NCI-H128 (cell line): ENCODE measurements at regions not wholly inside any gene's neighbourhood (a gene's known extent, or its start where the extent isn't known, plus 50 kb on each side); places are given as distances from the start of the nearest gene placed in this dataset.
"Not testable (repeated sequence)": the region's sequence is repeated elsewhere in the genome, so short reads cannot be mapped to it uniquely, and the experiment has no call there.

Source experiments
- DNase-seq: peaks from one replicate; lab custom pipeline; 2025; ENCODE audit not compliant: unreplicated experiment; lab: John Stamatoyannopoulos, UW

GRCh38 chr2:219726916-219727315, 99.5 kb downstream of the SLC4A3 start:
- DNase-seq = no peak

DNA sequence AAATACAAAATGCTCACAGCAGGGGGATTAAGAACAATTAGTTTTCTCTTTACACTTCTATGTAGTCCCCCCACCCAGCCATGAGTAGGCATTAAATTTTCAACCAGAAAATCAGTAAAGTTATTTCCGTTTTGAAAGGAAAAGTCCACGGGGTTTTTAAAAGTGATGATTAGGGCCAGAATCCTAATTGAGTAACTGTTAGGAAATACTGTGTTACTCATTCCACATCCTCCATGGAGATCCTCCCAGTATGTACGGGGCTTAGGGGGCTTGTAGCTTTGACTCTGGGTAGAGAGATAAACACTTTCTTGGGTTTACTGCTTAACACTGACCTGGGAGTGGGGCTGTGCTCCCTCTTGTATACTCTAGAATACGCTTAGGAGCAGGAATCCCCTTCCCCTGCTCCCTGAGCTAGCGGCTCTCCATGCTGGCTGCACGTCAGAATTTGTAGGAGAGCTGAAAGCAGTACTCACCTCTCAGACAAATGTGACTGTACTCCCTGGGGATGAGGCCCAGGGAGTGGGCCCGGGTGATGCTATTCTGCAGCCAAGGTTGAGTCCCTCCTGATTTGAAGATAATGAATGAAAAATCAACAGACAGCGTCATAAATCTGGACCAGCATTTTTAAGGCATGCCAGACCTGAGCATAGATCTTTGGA, 100.5 kb downstream of the SLC4A3 start:
- no peak for DNase-seq

GRCh38 chr2:219728991-219729487, 101.6 kb downstream of the SLC4A3 start:
- DNase-seq = no peak

- no peak for DNase-seq
These were observed 103.7 kb downstream of the SLC4A3 start for GRCh38 chr2:219731173-219731572.

GRCh38 chr2:219733106-219733505, 105.7 kb downstream of the SLC4A3 start:
- DNase-seq = no peak

DNA sequence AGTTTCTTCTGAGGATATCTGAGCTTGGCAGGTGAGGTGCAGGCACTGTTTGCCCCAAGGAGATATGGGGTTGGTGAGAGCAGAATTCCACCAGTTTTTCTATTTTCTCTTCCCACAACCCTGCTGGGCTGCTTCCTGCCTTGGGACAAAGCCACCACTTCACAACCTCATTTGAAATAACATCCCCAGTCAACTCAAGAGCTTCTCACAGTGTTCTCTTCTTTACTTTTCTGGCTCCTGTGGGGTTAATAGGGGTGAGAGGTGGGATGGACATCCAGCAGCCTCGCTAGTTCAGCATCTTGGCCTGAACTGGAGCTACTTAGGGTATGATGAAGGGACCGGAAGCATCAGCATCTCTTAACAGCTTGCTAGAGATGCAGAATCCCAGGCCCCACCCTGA, 106.3 kb downstream of the SLC4A3 start:
- DNase-seq = no peak

- peak; percentile 31 for DNase-seq
These were observed 108.8 kb downstream of the SLC4A3 start for GRCh38 chr2:219736209-219736608.

GRCh38 chr2:219737270-219737691, 109.9 kb downstream of the SLC4A3 start:
- no peak for DNase-seq

DNA sequence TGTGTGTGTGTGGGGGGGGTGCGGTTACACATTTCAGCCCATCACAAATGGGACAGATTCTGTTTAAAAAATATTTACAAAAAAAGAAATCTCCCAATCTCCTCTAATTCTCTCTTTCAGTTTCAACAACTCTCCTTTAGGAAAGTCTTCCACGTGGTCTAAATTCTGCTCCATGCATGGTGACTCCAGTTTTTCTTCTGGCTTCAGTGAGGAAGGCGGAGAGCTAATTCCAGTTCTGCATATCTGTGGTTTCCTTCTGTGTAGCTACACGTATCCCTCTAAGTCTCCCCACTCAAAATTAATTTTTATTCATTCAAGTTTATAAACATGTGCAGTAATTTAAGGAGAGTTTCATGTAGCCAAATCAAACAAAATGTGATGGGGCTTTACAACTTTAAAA, 111.6 kb downstream of the SLC4A3 start:
- DNase-seq = no peak

GRCh38 chr2:219739866-219740440, 112.5 kb downstream of the SLC4A3 start:
- no peak for DNase-seq

DNA sequence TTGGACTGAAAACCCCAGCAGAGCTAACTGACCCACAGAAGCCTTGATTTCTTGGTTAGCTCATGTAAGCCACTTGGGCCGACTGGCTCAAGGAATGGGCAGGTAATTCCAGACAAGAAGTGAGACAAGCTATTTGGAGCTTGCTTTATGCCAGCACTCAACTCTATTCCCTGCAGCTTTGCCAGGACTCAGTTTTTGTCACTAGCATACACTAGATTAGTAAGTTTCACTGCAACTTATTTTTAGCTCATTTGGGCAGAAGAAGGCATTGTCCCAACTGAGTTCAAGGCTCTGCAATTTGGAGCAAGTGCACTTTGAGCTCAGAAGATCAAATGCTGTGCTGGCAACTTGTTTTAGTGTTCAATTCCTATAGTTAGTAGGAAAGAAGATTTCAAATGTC, 116.1 kb downstream of the SLC4A3 start:
- no peak for DNase-seq

- no peak for DNase-seq
These were observed 116.6 kb downstream of the SLC4A3 start for GRCh38 chr2:219744066-219744465.

- DNase-seq = no peak
These were observed 117.2 kb downstream of the SLC4A3 start for GRCh38 chr2:219744600-219744999.

- no peak for DNase-seq
These were observed 120.2 kb downstream of the SLC4A3 start for GRCh38 chr2:219747637-219748036.

DNA sequence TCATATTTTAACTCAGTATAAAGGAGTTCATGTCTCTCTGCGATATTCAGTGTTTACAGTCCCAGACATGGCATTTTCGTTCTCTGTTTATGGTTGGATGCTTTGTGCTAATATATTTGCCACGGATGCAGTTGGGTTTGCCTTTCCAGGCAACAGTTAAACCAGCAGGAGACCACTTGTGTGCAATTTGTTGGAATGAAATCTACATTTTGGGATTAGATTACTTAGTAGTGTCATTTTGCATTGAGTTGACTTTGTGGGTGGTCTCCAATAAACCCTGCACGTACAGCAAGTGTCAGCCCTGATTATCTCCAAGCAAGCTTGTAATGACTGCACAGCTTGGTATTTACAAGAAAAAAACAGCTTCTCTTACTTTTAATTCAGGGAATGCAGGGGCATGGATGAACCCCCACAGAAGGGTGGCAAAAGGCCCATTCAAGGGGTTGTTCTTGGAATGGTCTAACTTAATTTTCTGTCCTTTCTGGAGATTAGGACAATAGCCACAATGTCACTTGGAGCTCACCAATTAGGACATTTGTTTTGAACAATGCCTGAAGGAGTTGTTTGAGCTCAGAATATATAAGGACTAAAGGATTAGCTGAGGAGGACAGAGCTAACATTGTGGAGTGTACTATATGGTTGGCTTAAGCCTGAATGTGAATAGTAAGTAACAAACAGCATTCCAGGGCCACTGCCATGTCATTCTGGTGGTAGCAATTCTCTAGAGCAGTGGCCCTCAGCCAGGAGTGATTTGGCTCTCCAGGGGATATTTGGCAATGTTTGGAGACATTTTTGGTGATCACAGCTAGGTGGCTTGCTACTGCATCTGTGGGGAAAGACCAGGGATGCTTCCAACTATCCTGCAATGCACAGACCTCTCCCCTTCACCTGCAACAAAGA, 121.5 kb downstream of the SLC4A3 start:
- no peak for DNase-seq

GRCh38 chr2:219751121-219751520, 123.7 kb downstream of the SLC4A3 start:
- DNase-seq = not testable (repeated sequence)

DNA sequence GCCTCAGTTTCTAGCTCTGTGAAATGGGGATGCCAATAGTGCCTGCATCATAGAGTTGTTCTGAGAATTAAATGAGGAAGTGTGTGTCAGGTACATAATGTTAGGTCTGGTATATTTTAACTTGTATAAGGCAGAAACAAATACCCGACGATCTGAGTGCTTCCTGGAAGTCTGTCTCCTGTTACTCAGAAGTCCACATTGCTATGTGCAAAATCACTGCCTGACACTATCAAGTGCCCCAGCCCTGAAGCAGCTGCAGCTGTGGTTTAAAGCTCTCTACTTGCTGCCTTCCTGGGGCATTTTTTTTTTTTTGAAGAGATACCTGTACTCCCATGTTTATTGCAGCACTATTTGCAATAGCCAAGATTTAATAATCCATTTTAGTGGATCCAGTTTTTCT, 125.3 kb downstream of the SLC4A3 start:
- DNase-seq = no peak

GRCh38 chr2:219758907-219759680, 131.7 kb downstream of the SLC4A3 start:
- DNase-seq = no peak

GRCh38 chr2:219759801-219760200, 132.4 kb downstream of the SLC4A3 start:
- no peak for DNase-seq

DNA sequence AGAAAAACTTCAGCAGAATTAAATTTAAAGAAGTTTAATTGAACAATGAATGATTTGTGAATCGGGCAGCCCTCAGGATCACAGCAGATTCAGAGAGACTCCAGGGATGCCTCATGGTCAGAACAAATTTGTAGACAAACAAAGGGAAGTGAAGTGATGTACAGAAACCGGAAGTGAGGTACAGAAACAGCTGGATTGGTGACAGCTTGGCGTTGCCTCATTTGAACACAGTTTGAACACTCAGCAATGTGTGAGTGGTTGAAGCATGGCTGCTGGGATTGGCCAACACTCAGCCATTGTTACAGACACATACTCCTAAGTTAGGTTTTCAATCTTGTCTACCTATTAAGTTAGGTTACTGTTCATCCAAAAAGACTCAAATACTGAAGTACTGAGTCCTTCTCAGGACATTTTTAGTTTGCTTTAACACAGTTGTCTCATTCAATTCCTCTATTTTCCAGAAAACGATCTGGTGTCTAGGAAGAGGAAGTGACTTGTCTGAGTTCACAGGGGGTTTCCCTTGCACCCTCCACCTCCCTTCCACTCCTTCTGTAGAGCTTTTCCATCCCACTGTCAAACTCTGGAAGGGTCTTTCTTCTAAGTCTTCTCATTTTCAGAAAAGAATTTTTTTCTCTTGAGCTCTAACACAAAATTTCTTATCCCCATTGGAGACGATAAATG, 137.9 kb downstream of the SLC4A3 start:
- DNase-seq = no peak
